GM10266 (cell line): ENCODE measurements at regions not wholly inside any gene's neighbourhood (a gene's known extent, or its start where the extent isn't known, plus 50 kb on each side); places are given as distances from the start of the nearest gene placed in this dataset.
"Not testable (repeated sequence)": the region's sequence is repeated elsewhere in the genome, so short reads cannot be mapped to it uniquely, and the experiment has no call there.

Experiments
- DNase-seq: peaks from one replicate; pipeline ENCODE4 v3.0.0; 2012; ENCODE audit errors: extremely low spot score
- CTCF ChIP-seq: IDR thresholded peaks from 2 replicates; pipeline ENCODE4 v1.5.1; 2012; ENCODE audit warnings: mild to moderate bottlenecking, low read depth; ENCODE audit not compliant: control insufficient read depth, insufficient read depth; ENCODE audit errors: missing control alignments

- no peak for DNase-seq
- TF ChIP-seq CTCF = no peak
These were observed 52.0 kb downstream of the PRORP start for GRCh38 chr14:35174342-35174741.

GRCh38 chr14:35180179-35180578 is 57.8 kb downstream of the PRORP start:
- no peak for TF ChIP-seq CTCF
- no peak for DNase-seq

GRCh38 chr14:35184891-35185290 is 62.5 kb downstream of the PRORP start:
- DNase-seq = not testable (repeated sequence)

GRCh38 chr14:35189422-35189821 is 67.1 kb downstream of the PRORP start:
- DNase-seq = no peak
- TF ChIP-seq CTCF = no peak

GRCh38 chr14:35193161-35193560 is 70.8 kb downstream of the PRORP start:
- DNase-seq = no peak
- TF ChIP-seq CTCF = no peak

- not testable (repeated sequence) for DNase-seq
These were observed 71.8 kb downstream of the PRORP start for GRCh38 chr14:35194183-35194582.

- no peak for DNase-seq
- no peak for TF ChIP-seq CTCF
These were observed 74.2 kb downstream of the PRORP start for GRCh38 chr14:35196571-35196970.

GRCh38 chr14:35197015-35197414 is 74.7 kb downstream of the PRORP start:
- DNase-seq = no peak
- no peak for TF ChIP-seq CTCF
